ENCODE measurements at regions not wholly inside any gene's neighbourhood (a gene's known extent, or its start where the extent isn't known, plus 50 kb on each side); places are given as distances from the start of the nearest gene placed in this dataset.

DNA sequence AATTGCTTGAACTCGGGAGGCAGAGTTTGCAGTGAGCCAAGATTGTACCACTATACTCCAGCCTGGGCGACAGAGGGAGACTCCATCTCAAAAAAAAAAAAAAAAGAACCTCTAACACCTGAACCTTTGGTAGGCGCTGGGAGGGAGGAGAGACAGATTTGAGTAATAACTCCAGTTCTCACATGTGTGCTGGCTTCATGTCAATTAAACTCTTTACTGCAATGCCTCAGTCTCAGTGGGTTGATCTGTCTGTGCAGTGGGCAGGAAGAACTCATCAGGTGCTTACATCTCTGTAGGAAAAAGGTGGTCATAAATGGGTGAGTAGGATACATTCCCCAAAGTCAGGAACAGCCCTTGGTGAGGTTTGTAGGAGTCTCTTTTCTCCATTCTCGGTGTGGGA lies 85.1 kb upstream of the ABCC4 start:
- Histone ChIP-seq H3K4me1 (no peaks in the 10 kb centered on the region), H3K27ac (no peak overlapping the region), H3K9me3 (no peaks in the 10 kb centered on the region), H3K4me3 (no peak overlapping the region), H3K27me3 (no peaks in the 10 kb centered on the region), H3K36me3 (no peaks in the 10 kb centered on the region)
- intact Hi-C loops (cut with DNase I): no loop called here
- TF ChIP-seq, protein P1, sequence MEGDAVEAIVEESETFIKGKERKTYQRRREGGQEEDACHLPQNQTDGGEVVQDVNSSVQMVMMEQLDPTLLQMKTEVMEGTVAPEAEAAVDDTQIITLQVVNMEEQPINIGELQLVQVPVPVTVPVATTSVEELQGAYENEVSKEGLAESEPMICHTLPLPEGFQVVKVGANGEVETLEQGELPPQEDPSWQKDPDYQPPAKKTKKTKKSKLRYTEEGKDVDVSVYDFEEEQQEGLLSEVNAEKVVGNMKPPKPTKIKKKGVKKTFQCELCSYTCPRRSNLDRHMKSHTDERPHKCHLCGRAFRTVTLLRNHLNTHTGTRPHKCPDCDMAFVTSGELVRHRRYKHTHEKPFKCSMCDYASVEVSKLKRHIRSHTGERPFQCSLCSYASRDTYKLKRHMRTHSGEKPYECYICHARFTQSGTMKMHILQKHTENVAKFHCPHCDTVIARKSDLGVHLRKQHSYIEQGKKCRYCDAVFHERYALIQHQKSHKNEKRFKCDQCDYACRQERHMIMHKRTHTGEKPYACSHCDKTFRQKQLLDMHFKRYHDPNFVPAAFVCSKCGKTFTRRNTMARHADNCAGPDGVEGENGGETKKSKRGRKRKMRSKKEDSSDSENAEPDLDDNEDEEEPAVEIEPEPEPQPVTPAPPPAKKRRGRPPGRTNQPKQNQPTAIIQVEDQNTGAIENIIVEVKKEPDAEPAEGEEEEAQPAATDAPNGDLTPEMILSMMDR (IDR thresholded peaks at IDR 0.05): no peak
- ATAC-seq: no peak
- DNase-seq: no peak

- ATAC-seq (peak; percentile 41), DNase-seq (peak in 2 of 4 donors; percentile 80 to 84)
- Histone ChIP-seq H3K9me3 (no peaks in the 10 kb centered on the region), H3K27ac (no peak overlapping the region), H3K36me3 (no peaks in the 10 kb centered on the region), H3K4me1 (no peaks in the 10 kb centered on the region), H3K4me3 (no peak overlapping the region), H3K27me3 (no peaks in the 10 kb centered on the region)
- intact Hi-C loops (cut with DNase I): no loop called here
- TF ChIP-seq, protein P1 (IDR thresholded peaks at IDR 0.05): no peak
Measured at GRCh38 chr13:95387733-95388207, 86.5 kb upstream of the ABCC4 start.

- intact Hi-C loops (cut with DNase I): no loop called here
Measured at GRCh38 chr13:95388420-95389079, 87.3 kb upstream of the ABCC4 start.

DNA sequence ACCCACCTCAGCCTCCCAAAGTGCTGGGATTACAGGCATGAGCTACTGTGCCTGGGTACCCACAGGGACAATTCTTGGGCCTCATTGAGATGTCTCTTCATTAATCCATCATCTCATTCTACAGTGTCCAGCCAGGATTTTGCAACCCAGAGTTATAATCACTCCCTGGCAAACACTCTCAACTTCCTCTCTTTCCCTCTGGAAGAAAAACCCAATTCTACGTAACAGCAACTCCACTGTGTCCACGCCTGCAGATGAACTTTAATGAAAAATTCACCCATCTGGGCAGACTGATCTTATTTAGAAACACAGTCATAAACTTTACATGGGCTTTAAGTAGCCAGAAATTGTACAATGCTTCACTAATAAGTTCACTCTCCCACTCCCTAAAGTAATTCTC lies 90.1 kb upstream of the ABCC4 start:
- TF ChIP-seq, protein P1 (IDR thresholded peaks at IDR 0.05): no peak
- no peaks in the 10 kb centered on the region for H3K36me3 ChIP-seq
- H3K27ac ChIP-seq: no peak overlapping the region
- H3K9me3 ChIP-seq: no peaks in the 10 kb centered on the region
- no peak for ATAC-seq
- intact Hi-C loops (cut with DNase I): no loop called here
- no peaks in the 10 kb centered on the region for H3K4me1 ChIP-seq
- DNase-seq: peak in 1 of 4 donors; percentile 54
- H3K27me3 ChIP-seq: no peaks in the 10 kb centered on the region
- H3K4me3 ChIP-seq: no peak overlapping the region

More at GRCh38 chr13:95388420-95389079, 87.3 kb upstream of the ABCC4 start:
- H3K27ac ChIP-seq: no peak overlapping the region
- H3K9me3 ChIP-seq: no peaks in the 10 kb centered on the region
- TF ChIP-seq, protein P1 (IDR thresholded peaks at IDR 0.05): no peak
- no peaks in the 10 kb centered on the region for H3K27me3 ChIP-seq
- H3K4me1 ChIP-seq: no peaks in the 10 kb centered on the region
- DNase-seq (no peak), ATAC-seq (no peak)
- no peaks in the 10 kb centered on the region for H3K36me3 ChIP-seq
- no peak overlapping the region for H3K4me3 ChIP-seq

- ATAC-seq: no peak
- Histone ChIP-seq H3K9me3 (no peaks in the 10 kb centered on the region), H3K27me3 (no peaks in the 10 kb centered on the region), H3K4me1 (no peaks in the 10 kb centered on the region), H3K4me3 (no peak overlapping the region), H3K36me3 (no peaks in the 10 kb centered on the region), H3K27ac (no peak overlapping the region)
- TF ChIP-seq, protein P1 (IDR thresholded peaks at IDR 0.05): no peak
- DNase-seq: no peak
- intact Hi-C loops (cut with DNase I): no loop called here
Measured at GRCh38 chr13:95391785-95392184, 90.5 kb upstream of the ABCC4 start.

Measured in left lung (tissue), 4 donors.